H9 (cell line): ENCODE measurements at regions not wholly inside any gene's neighbourhood (a gene's known extent, or its start where the extent isn't known, plus 50 kb on each side); places are given as distances from the start of the nearest gene placed in this dataset.

Source experiments
- DNase-seq: peaks from one replicate; pipeline ENCODE4 v3.0.0-alpha.2; 2017
- H2AFZ ChIP-seq: one replicate; pipeline ENCODE4 v1.6.1; 2013; ENCODE audit warnings: mild to moderate bottlenecking, low read length, control low read depth, moderate library complexity
- H2AK5ac ChIP-seq: 2 replicates; pipeline ENCODE4 v1.6.1; 2013; ENCODE audit warnings: low read length, control low read depth, mixed read lengths; ENCODE audit not compliant: insufficient read length
- H2BK120ac ChIP-seq: one replicate; pipeline ENCODE4 v1.6.1; 2013; ENCODE audit warnings: low read depth, mild to moderate bottlenecking, low read length, control low read depth, inconsistent platforms; ENCODE audit not compliant: poor library complexity, severe bottlenecking
- H2BK12ac ChIP-seq: 2 replicates; pipeline ENCODE4 v1.6.1; 2013; ENCODE audit warnings: low read length, control low read depth, mixed read lengths, low read depth; ENCODE audit not compliant: insufficient read length
- H2BK15ac ChIP-seq: 2 replicates; pipeline ENCODE4 v1.6.1; 2013; ENCODE audit warnings: low read depth, low read length, control low read depth
- H2BK20ac ChIP-seq: one replicate; pipeline ENCODE4 v1.6.1; 2013; ENCODE audit warnings: low read depth, mild to moderate bottlenecking, low read length, control low read depth, inconsistent platforms; ENCODE audit not compliant: poor library complexity, severe bottlenecking
- H2BK5ac ChIP-seq: 2 replicates; pipeline ENCODE4 v1.6.1; 2013; ENCODE audit warnings: low read length, control low read depth, mixed read lengths; ENCODE audit not compliant: insufficient read length
- H3K14ac ChIP-seq: 2 replicates; pipeline ENCODE4 v1.6.1; 2013; ENCODE audit warnings: low read length, control low read depth; ENCODE audit not compliant: insufficient read depth
- H3K18ac ChIP-seq: 2 replicates; pipeline ENCODE4 v1.6.1; 2013; ENCODE audit warnings: low read depth, mild to moderate bottlenecking, mixed read lengths, low read length, control low read depth; ENCODE audit not compliant: insufficient read length
- H3K23ac ChIP-seq: 2 replicates; pipeline ENCODE4 v1.6.1; 2013; ENCODE audit warnings: low read length, control low read depth, mixed read lengths, low read depth; ENCODE audit not compliant: insufficient read length
- H3K23me2 ChIP-seq: 2 replicates; pipeline ENCODE4 v1.6.1; 2013; ENCODE audit warnings: low read depth, mild to moderate bottlenecking, mixed read lengths, low read length, control low read depth; ENCODE audit not compliant: insufficient read length, poor library complexity, severe bottlenecking
- H3K27ac ChIP-seq: 2 replicates; pipeline ENCODE4 v1.5.1; 2013; ENCODE audit warnings: low read length, control low read depth, mixed read lengths, low read depth; ENCODE audit not compliant: insufficient read length
- H3K27me3 ChIP-seq: 2 replicates; pipeline ENCODE4 v1.6.1; 2013; ENCODE audit warnings: low read length, control low read depth, inconsistent platforms; ENCODE audit not compliant: insufficient read depth
- H3K4ac ChIP-seq: 2 replicates; pipeline ENCODE4 v1.6.1; 2013; ENCODE audit warnings: low read depth, mild to moderate bottlenecking, control low read depth, inconsistent platforms, low read length, moderate library complexity
- H3K4me1 ChIP-seq: 2 replicates; pipeline ENCODE4 v1.6.1; 2013; ENCODE audit warnings: low read length, control low read depth, inconsistent platforms; ENCODE audit not compliant: insufficient read depth
- H3K4me2 ChIP-seq: 2 replicates; pipeline ENCODE4 v1.6.1; 2013; ENCODE audit warnings: low read length, control low read depth, mixed read lengths; ENCODE audit not compliant: insufficient read length, insufficient read depth
- H3K56ac ChIP-seq: 2 replicates; pipeline ENCODE4 v1.6.1; 2013; ENCODE audit warnings: low read depth, mild to moderate bottlenecking, mixed read lengths, low read length, control low read depth; ENCODE audit not compliant: insufficient read length
- H3K79me1 ChIP-seq: 2 replicates; pipeline ENCODE4 v1.6.1; 2013; ENCODE audit warnings: low read depth, mild to moderate bottlenecking, moderate library complexity, low read length, control low read depth, inconsistent platforms; ENCODE audit not compliant: insufficient read depth, poor library complexity, severe bottlenecking
- H3K79me2 ChIP-seq: 2 replicates; pipeline ENCODE4 v1.6.1; 2013; ENCODE audit warnings: low read length, control low read depth, inconsistent platforms; ENCODE audit not compliant: insufficient read depth
- H3K9ac ChIP-seq: 2 replicates; pipeline ENCODE4 v1.6.1; 2013; ENCODE audit warnings: low read length, control low read depth, mixed read lengths; ENCODE audit not compliant: insufficient read length; ENCODE audit errors: extremely low read depth
- H3K9me3 ChIP-seq: one replicate; pipeline ENCODE4 v1.6.1; 2013; ENCODE audit warnings: low read depth, low read length, inconsistent platforms; ENCODE audit not compliant: control insufficient read depth
- H3T11ph ChIP-seq: one replicate; pipeline ENCODE4 v1.6.1; 2013; ENCODE audit warnings: mild to moderate bottlenecking, low read length, control low read depth, inconsistent platforms
- H4K20me1 ChIP-seq: one replicate; pipeline ENCODE4 v1.6.1; 2013; ENCODE audit not compliant: control insufficient read depth, insufficient read length, insufficient read depth
- H4K5ac ChIP-seq: 2 replicates; pipeline ENCODE4 v1.6.1; 2013; ENCODE audit warnings: low read depth, mild to moderate bottlenecking, mixed read lengths, low read length, control low read depth; ENCODE audit not compliant: insufficient read length
- H4K8ac ChIP-seq: replicated peaks from 2 replicates; pipeline ENCODE4 v1.6.1; 2013; ENCODE audit warnings: low read length, control low read depth, mixed read lengths, low read depth; ENCODE audit not compliant: insufficient read length
- H4K91ac ChIP-seq: 2 replicates; pipeline ENCODE4 v1.6.1; 2013; ENCODE audit warnings: low read depth, mild to moderate bottlenecking, moderate library complexity, mixed read lengths, low read length, control low read depth; ENCODE audit not compliant: insufficient read length
- H3K27ac Mint-ChIP-seq, 3 experiments: 2 replicates in 2 of 3; 3 replicates in 1 of 3; pipeline ENCODE4 v1.8.0; 2020 to 2021; ENCODE audit warnings: mixed read lengths in 3 of 3, mild to moderate bottlenecking in 1 of 3, moderate library complexity in 1 of 3
- H3K27me3 Mint-ChIP-seq: 2 replicates; pipeline ENCODE4 v1.8.0; 2021; ENCODE audit warnings: low read depth, mild to moderate bottlenecking, moderate library complexity, mixed read lengths
- H3K36me3 Mint-ChIP-seq, 3 experiments: 2 replicates in 2 of 3; 3 replicates in 1 of 3; pipeline ENCODE4 v1.8.0; 2020 to 2021; ENCODE audit warnings: low read depth in 3 of 3, mixed read lengths in 3 of 3; ENCODE audit not compliant: insufficient read depth in 1 of 3
- H3K4me1 Mint-ChIP-seq, 2 experiments: 2 replicates each; pipeline ENCODE4 v1.8.0; 2020; ENCODE audit warnings: mixed read lengths in 2 of 2
- H3K4me3 Mint-ChIP-seq, 2 experiments: 2 replicates in 1 of 2; 3 replicates in 1 of 2; pipeline ENCODE4 v1.8.0; 2020 to 2021; ENCODE audit warnings: mild to moderate bottlenecking in 2 of 2, mixed read lengths in 2 of 2, moderate library complexity in 1 of 2
- H3K9me3 Mint-ChIP-seq, 2 experiments: 2 replicates in 1 of 2; 3 replicates in 1 of 2; pipeline ENCODE4 v1.8.0; 2020; ENCODE audit warnings: mild to moderate bottlenecking in 2 of 2, mixed read lengths in 2 of 2, moderate library complexity in 1 of 2
- CTCF ChIP-seq: fragments of 200-600 bp; sonication (generic); conservative IDR thresholded peaks from 3 replicates; pipeline ENCODE4 v1.8.0; 2021; ENCODE audit warnings: antibody characterized with exemption, mild to moderate bottlenecking

DNA sequence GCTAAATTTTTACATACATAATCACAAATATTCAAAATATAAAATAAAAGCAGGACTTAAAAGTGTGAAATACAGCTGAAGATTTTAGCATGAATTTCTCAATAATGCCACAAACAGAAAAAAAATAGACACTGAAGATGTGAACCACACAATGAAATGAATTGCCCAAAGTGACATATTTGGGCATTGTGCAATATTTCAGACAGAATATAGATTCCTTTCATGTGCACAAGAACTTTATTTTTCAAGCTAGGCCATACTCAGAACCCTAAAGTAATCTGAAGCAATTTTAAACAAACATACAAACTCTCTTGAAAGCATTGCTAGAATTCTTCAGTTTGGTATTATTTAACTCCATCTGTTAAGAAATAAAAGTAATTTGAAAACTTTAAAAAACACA is 764.1 kb downstream of the STIM2 start:
- Mint-ChIP-seq H3K36me3 (no peaks in the 10 kb centered on the region; a peak in 1 of 7 replicates), H3K9me3 (no peaks in the 10 kb centered on the region), H3K27ac (no peak overlapping the region), H3K4me1 (peaks cover 4% of the 10 kb centered on the region in 2 experiments; a peak in 1 of 4 replicates), H3K27me3 (no peaks in the 10 kb centered on the region; the same call in 1 of the 2 replicates), H3K4me3 (no peak overlapping the region)
- H4K20me1 ChIP-seq: no peaks in the 10 kb centered on the region
- no peaks in the 10 kb centered on the region for H3K79me2 ChIP-seq
- no peak overlapping the region for H3T11ph ChIP-seq
- no peak for DNase-seq
- no peak overlapping the region for H4K8ac ChIP-seq
- H3K4me2 ChIP-seq: no peak overlapping the region
- no peak overlapping the region for H3K9ac ChIP-seq
- TF ChIP-seq CTCF: no peak
- no peak overlapping the region for H2BK120ac ChIP-seq
- no peak overlapping the region for H4K5ac ChIP-seq
- H2AFZ ChIP-seq: no peak overlapping the region
- H2AK5ac ChIP-seq: no peak overlapping the region
- H3K18ac ChIP-seq: no peak overlapping the region
- no peak overlapping the region for H2BK15ac ChIP-seq
- H3K79me1 ChIP-seq: no peaks in the 10 kb centered on the region
- H3K23me2 ChIP-seq: no peaks in the 10 kb centered on the region
- no peaks in the 10 kb centered on the region for H3K4me1 ChIP-seq
- no peak overlapping the region for H3K4ac ChIP-seq
- no peaks in the 10 kb centered on the region for H3K27me3 ChIP-seq
- H4K91ac ChIP-seq: no peak overlapping the region
- H3K9me3 ChIP-seq: no peaks in the 10 kb centered on the region
- H3K23ac ChIP-seq: no peak overlapping the region
- no peak overlapping the region for H2BK20ac ChIP-seq
- no peak overlapping the region for H3K14ac ChIP-seq
- H3K27ac ChIP-seq: no peak overlapping the region
- no peak overlapping the region for H2BK12ac ChIP-seq
- no peak overlapping the region for H3K56ac ChIP-seq
- H2BK5ac ChIP-seq: no peak overlapping the region
